ENCODE measurements at regions not wholly inside any gene's neighbourhood (a gene's known extent, or its start where the extent isn't known, plus 50 kb on each side); places are given as distances from the start of the nearest gene placed in this dataset.

DNA sequence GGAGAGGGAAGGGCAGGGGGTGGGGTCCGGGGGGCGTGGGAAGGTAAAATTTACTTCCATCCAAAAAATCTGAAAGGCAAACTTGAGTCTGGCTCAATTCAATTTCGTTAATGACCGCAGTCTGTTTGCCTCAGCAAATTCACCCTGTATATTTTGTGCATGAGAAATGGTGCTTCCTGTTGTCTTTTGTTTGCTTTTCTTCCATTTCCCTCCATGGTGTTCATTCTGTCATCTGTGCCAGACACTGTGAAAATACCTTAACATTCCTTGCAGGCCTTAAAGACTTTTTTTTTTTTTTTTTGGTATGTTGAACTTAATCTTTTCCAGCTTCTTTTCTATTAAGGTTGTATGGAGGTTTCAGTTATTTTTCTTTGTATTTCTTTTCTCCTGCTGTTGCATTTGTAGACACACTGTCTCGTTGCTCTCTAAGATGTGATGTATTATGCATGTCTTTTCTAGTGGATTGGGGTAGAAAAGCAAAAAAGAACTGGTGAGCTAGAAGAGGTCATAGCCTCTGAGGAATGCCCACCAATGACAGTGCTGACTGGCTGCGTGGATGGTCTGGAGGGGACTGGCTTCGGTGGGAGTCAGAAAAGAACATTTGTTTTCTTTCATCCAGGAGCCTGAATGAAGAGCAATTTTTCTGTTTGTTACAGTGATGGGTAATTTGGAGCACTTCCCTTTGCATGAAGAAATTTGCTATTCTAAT is 585.0 kb upstream of the MAP3K7 start:
- peak overlapping the region; percentile 26 to 37 (median 36) for H3K27ac Mint-ChIP-seq
- H3K4me3 Mint-ChIP-seq: no peak overlapping the region
- no peaks in the 10 kb centered on the region for H3K27me3 Mint-ChIP-seq (ENCODE audit: low read depth)
- H3K4me1 Mint-ChIP-seq: peaks cover 8% of the 10 kb centered on the region
- H3K9me3 Mint-ChIP-seq: no peaks in the 10 kb centered on the region
- TF ChIP-seq, protein P1, sequence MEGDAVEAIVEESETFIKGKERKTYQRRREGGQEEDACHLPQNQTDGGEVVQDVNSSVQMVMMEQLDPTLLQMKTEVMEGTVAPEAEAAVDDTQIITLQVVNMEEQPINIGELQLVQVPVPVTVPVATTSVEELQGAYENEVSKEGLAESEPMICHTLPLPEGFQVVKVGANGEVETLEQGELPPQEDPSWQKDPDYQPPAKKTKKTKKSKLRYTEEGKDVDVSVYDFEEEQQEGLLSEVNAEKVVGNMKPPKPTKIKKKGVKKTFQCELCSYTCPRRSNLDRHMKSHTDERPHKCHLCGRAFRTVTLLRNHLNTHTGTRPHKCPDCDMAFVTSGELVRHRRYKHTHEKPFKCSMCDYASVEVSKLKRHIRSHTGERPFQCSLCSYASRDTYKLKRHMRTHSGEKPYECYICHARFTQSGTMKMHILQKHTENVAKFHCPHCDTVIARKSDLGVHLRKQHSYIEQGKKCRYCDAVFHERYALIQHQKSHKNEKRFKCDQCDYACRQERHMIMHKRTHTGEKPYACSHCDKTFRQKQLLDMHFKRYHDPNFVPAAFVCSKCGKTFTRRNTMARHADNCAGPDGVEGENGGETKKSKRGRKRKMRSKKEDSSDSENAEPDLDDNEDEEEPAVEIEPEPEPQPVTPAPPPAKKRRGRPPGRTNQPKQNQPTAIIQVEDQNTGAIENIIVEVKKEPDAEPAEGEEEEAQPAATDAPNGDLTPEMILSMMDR (IDR thresholded peaks at IDR 0.05; ENCODE audit: unreplicated experiment in 3 of 3): no peak
- H3K36me3 Mint-ChIP-seq (ENCODE audit: low read depth): no peaks in the 10 kb centered on the region

DNA sequence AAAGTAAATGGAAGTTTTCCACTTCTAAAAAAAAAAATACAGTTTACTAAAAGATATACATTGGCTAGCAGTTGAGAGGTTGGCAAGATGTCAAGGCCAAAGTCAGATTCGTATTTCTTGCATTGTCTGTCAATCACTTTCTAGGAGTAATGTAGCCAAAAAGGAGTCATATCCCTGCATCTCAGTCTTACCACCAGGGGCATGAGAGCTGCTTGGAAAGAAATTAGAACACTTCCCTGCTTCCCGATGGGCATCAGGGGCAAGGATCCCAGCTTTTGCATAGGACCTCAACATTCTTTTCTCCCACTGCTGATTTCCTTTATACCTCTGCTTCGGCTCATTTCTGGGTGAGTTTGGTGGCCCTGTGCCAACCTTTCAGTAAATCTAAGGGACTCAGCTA is 581.0 kb upstream of the MAP3K7 start:
- Mint-ChIP-seq H3K27me3 (ENCODE audit: low read depth) (no peaks in the 10 kb centered on the region), H3K9me3 (no peaks in the 10 kb centered on the region), H3K4me3 (no peak overlapping the region), H3K36me3 (ENCODE audit: low read depth) (no peaks in the 10 kb centered on the region), H3K27ac (no peak overlapping the region), H3K4me1 (peaks cover 8% of the 10 kb centered on the region)
- TF ChIP-seq, protein P1 (IDR thresholded peaks at IDR 0.05; ENCODE audit: unreplicated experiment in 3 of 3): peak in 2 of 3 experiments; percentile 22 to 41

DNA sequence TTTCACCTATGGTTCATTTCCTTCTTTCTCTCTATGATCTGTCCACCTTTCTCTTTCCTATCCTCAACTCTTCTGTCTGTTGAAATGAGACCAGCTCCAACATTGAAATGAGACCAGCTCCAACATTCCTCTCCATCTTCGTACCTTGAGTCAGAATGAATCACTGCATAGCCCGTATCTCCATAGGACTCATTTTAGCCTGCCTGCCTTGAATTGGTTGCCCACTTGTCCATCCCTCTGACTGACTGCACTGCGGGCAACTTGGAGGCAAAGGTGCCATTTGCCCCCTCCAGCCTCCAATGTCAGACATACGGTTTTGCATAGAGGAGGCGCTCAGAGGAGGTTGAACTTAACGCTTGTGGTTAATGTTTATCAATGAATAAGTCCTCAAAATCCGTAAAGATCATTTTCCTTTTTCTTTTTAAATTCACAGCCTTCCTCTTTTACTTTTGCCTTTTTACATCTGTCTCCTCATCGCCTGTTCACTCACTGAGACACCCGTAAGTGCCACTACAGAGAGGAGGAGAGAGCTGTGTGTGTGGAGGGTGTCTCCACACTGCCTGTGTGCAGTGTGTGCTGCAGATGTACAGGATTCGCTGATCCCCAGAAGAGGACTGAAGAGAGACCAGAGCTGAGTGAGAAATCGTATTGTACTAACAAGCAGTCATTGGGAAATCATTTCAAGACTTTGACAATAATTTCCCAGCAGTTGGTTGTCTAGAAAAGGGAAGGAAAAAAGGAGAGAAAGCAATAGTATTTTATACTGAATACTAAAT is 579.6 kb upstream of the MAP3K7 start:
- Mint-ChIP-seq H3K27me3 (ENCODE audit: low read depth) (no peaks in the 10 kb centered on the region), H3K36me3 (ENCODE audit: low read depth) (no peaks in the 10 kb centered on the region), H3K9me3 (no peaks in the 10 kb centered on the region), H3K4me1 (no peaks in the 10 kb centered on the region), H3K27ac (no peak overlapping the region), H3K4me3 (no peak overlapping the region)
- TF ChIP-seq, protein P1 (IDR thresholded peaks at IDR 0.05; ENCODE audit: unreplicated experiment in 3 of 3): no peak

DNA sequence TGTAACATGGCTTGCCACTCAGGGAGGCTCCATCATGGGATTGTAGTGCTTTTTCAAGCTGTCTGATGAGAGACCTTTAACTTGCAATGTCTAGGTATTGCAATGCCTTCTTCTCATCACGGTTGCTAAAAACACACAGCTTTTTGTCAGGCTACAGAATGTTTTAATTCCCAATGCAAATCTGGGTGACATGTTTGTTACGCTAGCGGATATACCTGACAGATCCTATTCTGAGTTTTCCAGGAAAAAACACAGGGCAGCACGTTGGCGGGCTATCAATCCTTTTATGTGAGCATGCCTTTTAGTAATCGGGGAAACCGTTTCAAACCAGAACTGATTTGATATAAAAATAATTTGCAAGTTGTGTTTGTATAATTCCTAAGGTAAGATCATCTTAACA is 577.2 kb upstream of the MAP3K7 start:
- Mint-ChIP-seq H3K9me3 (no peaks in the 10 kb centered on the region), H3K27me3 (ENCODE audit: low read depth) (no peaks in the 10 kb centered on the region), H3K4me1 (no peaks in the 10 kb centered on the region), H3K27ac (no peak overlapping the region), H3K4me3 (no peak overlapping the region), H3K36me3 (ENCODE audit: low read depth) (no peaks in the 10 kb centered on the region)
- TF ChIP-seq, protein P1 (IDR thresholded peaks at IDR 0.05; ENCODE audit: unreplicated experiment in 3 of 3): no peak

DNA sequence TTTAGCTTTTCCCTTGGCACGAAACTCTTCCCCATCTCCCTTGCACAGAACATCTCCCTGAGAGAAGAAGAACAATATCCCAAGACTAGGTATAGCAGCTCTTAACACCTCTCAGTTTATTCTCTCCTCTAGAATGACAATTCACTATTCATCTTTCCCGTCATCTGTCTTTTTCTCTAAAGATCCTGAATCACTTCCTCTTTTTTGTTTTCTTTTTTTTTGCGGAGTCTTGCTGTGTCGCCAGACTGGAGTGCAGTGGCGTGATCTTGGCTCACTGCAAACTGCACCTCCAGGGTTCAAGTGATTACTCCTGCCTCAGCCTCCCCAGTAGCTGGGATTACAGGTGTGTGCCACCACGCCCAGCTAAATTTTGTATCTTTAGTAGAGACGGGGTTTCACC is 574.4 kb upstream of the MAP3K7 start:
- Mint-ChIP-seq H3K27ac (no peak overlapping the region), H3K27me3 (ENCODE audit: low read depth) (no peaks in the 10 kb centered on the region), H3K9me3 (no peaks in the 10 kb centered on the region), H3K36me3 (ENCODE audit: low read depth) (no peaks in the 10 kb centered on the region), H3K4me1 (no peaks in the 10 kb centered on the region), H3K4me3 (no peak overlapping the region)
- TF ChIP-seq, protein P1 (IDR thresholded peaks at IDR 0.05; ENCODE audit: unreplicated experiment in 3 of 3): no peak

Measured in nephron (organoid).